ENCODE measurements at regions not wholly inside any gene's neighbourhood (a gene's known extent, or its start where the extent isn't known, plus 50 kb on each side); places are given as distances from the start of the nearest gene placed in this dataset.

DNA sequence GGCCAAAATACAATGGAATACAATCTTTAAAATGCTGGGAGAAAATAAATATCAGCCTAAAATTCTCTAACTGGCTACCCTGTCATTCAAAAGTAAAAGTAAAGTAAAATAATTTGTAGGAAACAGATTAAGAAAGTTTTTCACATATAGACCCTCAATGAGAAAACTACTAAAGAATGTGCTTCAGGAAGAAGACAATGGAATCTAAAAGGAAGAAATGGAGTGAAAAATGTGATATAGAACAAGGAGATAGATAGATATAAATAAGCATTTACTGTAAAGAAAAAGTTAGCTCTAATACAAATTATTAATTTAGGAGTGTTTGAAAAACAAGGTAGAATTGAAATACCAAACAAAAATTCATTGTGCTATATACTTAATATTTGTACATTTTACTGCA is 368.6 kb upstream of the MPDZ start:
- TF ChIP-seq, protein P1, sequence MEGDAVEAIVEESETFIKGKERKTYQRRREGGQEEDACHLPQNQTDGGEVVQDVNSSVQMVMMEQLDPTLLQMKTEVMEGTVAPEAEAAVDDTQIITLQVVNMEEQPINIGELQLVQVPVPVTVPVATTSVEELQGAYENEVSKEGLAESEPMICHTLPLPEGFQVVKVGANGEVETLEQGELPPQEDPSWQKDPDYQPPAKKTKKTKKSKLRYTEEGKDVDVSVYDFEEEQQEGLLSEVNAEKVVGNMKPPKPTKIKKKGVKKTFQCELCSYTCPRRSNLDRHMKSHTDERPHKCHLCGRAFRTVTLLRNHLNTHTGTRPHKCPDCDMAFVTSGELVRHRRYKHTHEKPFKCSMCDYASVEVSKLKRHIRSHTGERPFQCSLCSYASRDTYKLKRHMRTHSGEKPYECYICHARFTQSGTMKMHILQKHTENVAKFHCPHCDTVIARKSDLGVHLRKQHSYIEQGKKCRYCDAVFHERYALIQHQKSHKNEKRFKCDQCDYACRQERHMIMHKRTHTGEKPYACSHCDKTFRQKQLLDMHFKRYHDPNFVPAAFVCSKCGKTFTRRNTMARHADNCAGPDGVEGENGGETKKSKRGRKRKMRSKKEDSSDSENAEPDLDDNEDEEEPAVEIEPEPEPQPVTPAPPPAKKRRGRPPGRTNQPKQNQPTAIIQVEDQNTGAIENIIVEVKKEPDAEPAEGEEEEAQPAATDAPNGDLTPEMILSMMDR (IDR thresholded peaks at IDR 0.05) = no peak
- TF ChIP-seq EP300 (IDR thresholded peaks at IDR 0.05) (no peak), POLR2A (IDR thresholded peaks at IDR 0.05) (no peak), POLR2AphosphoS5 (IDR thresholded peaks at IDR 0.05) (no peak)
- Histone ChIP-seq H3K9me3 (peaks cover 0 to 11% (median 6%) of the 10 kb centered on the region in 4 donors), H3K36me3 (no peaks in the 10 kb centered on the region), H3K4me1 (no peaks in the 10 kb centered on the region), H3K4me3 (no peak overlapping the region), H3K27me3 (no peaks in the 10 kb centered on the region), H3K27ac (no peak overlapping the region)
- intact Hi-C loops (cut with DNase I; ENCODE audit: low total_unique reads) = no loop called here
- DNase-seq = no peak

DNA sequence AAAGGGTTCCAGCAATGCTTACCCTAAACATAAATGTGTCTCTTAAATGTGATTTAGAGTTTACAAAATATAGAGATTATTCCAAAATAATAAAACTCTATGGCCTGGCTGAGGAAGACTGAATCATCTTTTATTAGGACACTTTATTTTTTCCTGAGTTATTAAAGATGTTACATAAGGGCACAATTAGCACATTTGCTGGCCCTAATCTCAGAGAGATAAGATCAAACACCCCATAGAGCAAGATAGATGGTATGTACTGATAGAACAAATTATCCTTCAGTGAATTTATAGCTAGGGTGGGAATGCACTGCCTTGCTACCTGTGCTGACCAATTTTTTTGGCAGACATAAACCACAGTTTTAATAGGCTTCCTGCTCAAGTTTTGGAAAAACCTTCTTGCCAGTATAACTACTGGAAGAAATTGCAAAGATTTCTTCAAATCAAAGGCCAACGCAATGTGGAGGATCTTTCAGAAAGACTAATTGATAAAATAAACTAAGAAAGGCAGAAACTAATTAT is 367.1 kb upstream of the MPDZ start:
- Histone ChIP-seq H3K4me1 (no peaks in the 10 kb centered on the region), H3K4me3 (no peak overlapping the region), H3K9me3 (peaks cover 0 to 11% (median 6%) of the 10 kb centered on the region in 4 donors), H3K27me3 (no peaks in the 10 kb centered on the region), H3K27ac (no peak overlapping the region), H3K36me3 (no peaks in the 10 kb centered on the region)
- no peak for DNase-seq
- WGBS, 5 donors = 83 to 90% (median 89%) methylated on average over 1 of the region's 1 CpG
- intact Hi-C loops (cut with DNase I; ENCODE audit: low total_unique reads) = no loop called here
- TF ChIP-seq, protein P1 (IDR thresholded peaks at IDR 0.05) = no peak
- no peak for TF ChIP-seq POLR2A (IDR thresholded peaks at IDR 0.05)
- TF ChIP-seq EP300 (IDR thresholded peaks at IDR 0.05) = no peak
- TF ChIP-seq POLR2AphosphoS5 (IDR thresholded peaks at IDR 0.05) = no peak

DNA sequence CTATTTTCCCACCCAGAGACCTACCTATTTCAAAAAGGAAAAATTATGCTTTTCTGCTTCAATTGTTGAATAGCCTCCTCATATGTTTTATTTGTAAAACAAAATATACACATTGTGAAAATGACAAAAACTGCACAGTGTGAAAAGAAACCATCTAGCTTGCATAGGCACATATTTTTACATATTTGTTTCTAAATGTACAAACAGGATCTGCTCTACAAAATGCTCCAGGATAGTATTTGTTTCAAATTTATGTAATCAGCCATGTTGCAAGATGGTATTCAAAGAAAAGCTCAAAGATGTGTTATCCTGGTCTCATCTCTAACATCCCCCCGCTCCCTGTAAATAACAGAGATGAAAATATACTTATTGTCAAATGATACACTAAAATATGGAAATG is 366.1 kb upstream of the MPDZ start:
- intact Hi-C loops (cut with DNase I; ENCODE audit: low total_unique reads) = no loop called here
- H3K9me3 ChIP-seq = peaks cover 0 to 11% (median 6%) of the 10 kb centered on the region in 4 donors
- no peak for TF ChIP-seq POLR2AphosphoS5 (IDR thresholded peaks at IDR 0.05)
- TF ChIP-seq, protein P1 (IDR thresholded peaks at IDR 0.05) = no peak
- no peak for TF ChIP-seq EP300 (IDR thresholded peaks at IDR 0.05)
- no peak for TF ChIP-seq POLR2A (IDR thresholded peaks at IDR 0.05)
- H3K4me1 ChIP-seq = no peaks in the 10 kb centered on the region
- H3K27ac ChIP-seq = no peak overlapping the region
- no peaks in the 10 kb centered on the region for H3K27me3 ChIP-seq
- no peak for DNase-seq
- no peak overlapping the region for H3K4me3 ChIP-seq
- WGBS, 5 donors = 89 to 98% (median 94%) methylated on average over 1 of the region's 1 CpG
- H3K36me3 ChIP-seq = no peaks in the 10 kb centered on the region

DNA sequence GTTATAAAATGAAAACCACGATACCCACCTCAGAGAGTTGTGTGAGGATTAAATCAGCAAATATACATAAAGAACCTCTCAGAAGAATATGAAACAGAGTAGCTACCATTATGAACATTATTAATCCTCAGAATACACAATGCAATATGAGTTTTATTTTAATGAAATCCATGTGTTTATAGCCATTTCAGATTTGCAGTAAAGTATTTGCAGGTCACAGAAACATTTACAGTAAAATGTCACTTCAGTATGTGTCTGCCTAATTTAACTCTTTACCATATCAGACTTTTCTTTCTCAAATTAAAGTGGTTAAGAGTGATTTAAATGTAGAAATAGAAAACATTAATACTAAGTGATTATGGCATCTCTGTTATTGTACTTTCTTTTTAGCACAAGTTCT is 365.2 kb upstream of the MPDZ start:
- DNase-seq = no peak
- H3K4me3 ChIP-seq = no peak overlapping the region
- TF ChIP-seq, protein P1 (IDR thresholded peaks at IDR 0.05) = no peak
- TF ChIP-seq POLR2A (IDR thresholded peaks at IDR 0.05) (no peak), EP300 (IDR thresholded peaks at IDR 0.05) (no peak), POLR2AphosphoS5 (IDR thresholded peaks at IDR 0.05) (no peak)
- H3K9me3 ChIP-seq = peaks cover 0 to 11% (median 6%) of the 10 kb centered on the region in 4 donors
- intact Hi-C loops (cut with DNase I; ENCODE audit: low total_unique reads) = no loop called here
- 74 to 85% (median 76%) methylated on average over 1 of the region's 1 CpG for WGBS, 5 donors
- no peaks in the 10 kb centered on the region for H3K27me3 ChIP-seq
- H3K36me3 ChIP-seq = no peaks in the 10 kb centered on the region
- H3K4me1 ChIP-seq = no peaks in the 10 kb centered on the region
- no peak overlapping the region for H3K27ac ChIP-seq

All from stomach (tissue), 8 donors.